Liver (tissue), 8 donors: ENCODE measurements at regions not wholly inside any gene's neighbourhood (a gene's known extent, or its start where the extent isn't known, plus 50 kb on each side); places are given as distances from the start of the nearest gene placed in this dataset.

Experiments
- DNase-seq: peaks from one replicate; pipeline ENCODE4 v3.0.0-alpha.2; 2017; ENCODE audit warnings: low spot score
- H3K27ac ChIP-seq, 2 donors: one replicate each; pipeline ENCODE4 v1.7.0; 2013; ENCODE audit warnings: inconsistent platforms in 2 of 2, low read length in 2 of 2, control low read depth in 1 of 2, low read depth in 1 of 2, mild to moderate bottlenecking in 1 of 2
- H3K27me3 ChIP-seq, 4 donors: one replicate each; pipeline versions ENCODE4 v1.6.1 to v1.7.0; 2013; ENCODE audit warnings: low read length in 3 of 4, inconsistent platforms in 1 of 4, mild to moderate bottlenecking in 1 of 4, moderate library complexity in 1 of 4; ENCODE audit not compliant: control insufficient read depth in 4 of 4, insufficient read depth in 4 of 4
- H3K36me3 ChIP-seq, 4 donors: one replicate each; pipeline versions ENCODE4 v1.6.1 to v1.7.0; 2013; ENCODE audit warnings: low read length in 3 of 4, mild to moderate bottlenecking in 3 of 4, low read depth in 1 of 4, moderate library complexity in 1 of 4; ENCODE audit not compliant: control insufficient read depth in 4 of 4, insufficient read depth in 3 of 4
- H3K4me1 ChIP-seq, 4 donors: one replicate each; pipeline versions ENCODE4 v1.6.1 to v1.7.0; 2013; ENCODE audit warnings: low read length in 3 of 4, mild to moderate bottlenecking in 3 of 4, moderate library complexity in 1 of 4; ENCODE audit not compliant: control insufficient read depth in 4 of 4, insufficient read depth in 4 of 4
- H3K4me3 ChIP-seq, 3 donors: one replicate each; pipeline versions ENCODE4 v1.6.1 to v1.7.0; 2013; ENCODE audit warnings: low read length in 3 of 3, control low read depth in 1 of 3, low read depth in 1 of 3, mild to moderate bottlenecking in 1 of 3
- H3K9ac ChIP-seq, 2 donors: one replicate each; pipeline ENCODE4 v1.7.0; 2013; ENCODE audit warnings: low read length in 2 of 2, mild to moderate bottlenecking in 2 of 2, moderate library complexity in 2 of 2, control low read depth in 1 of 2, low read depth in 1 of 2
- H3K9me3 ChIP-seq, 4 donors: one replicate each; pipeline versions ENCODE4 v1.6.1 to v1.7.0; 2013; ENCODE audit warnings: low read length in 3 of 4; ENCODE audit not compliant: control insufficient read depth in 4 of 4
- ATF3 ChIP-seq: IDR thresholded peaks from 2 replicates; pipeline ENCODE4 v1.6.1; 2016; ENCODE audit warnings: antibody characterized with exemption
- CTCF ChIP-seq: fragments of 150-350 bp; IDR thresholded peaks from 2 replicates; pipeline ENCODE4 v1.5.1; 2017; ENCODE audit warnings: improper control_type of control experiment, low read depth, low read length; ENCODE audit not compliant: missing input control
- FOXA1 ChIP-seq: IDR thresholded peaks from 2 replicates; pipeline ENCODE4 v1.6.1; 2016; ENCODE audit warnings: antibody characterized with exemption
- FOXA2 ChIP-seq: IDR thresholded peaks from 2 replicates; pipeline ENCODE4 v1.6.1; 2016; ENCODE audit warnings: antibody characterized with exemption
- GABPA ChIP-seq, 2 donors: IDR thresholded peaks in 1 of 2; conservative IDR thresholded peaks in 1 of 2; 2 replicates each; pipeline ENCODE4 v1.6.1; 2016; ENCODE audit warnings: antibody characterized with exemption in 2 of 2, mild to moderate bottlenecking in 1 of 2, moderate library complexity in 1 of 2
- HNF4A ChIP-seq, 2 donors: conservative IDR thresholded peaks; 2 replicates each; pipeline ENCODE4 v1.6.1; 2016; ENCODE audit warnings: antibody characterized with exemption in 2 of 2, mild to moderate bottlenecking in 2 of 2
- HNF4G ChIP-seq: IDR thresholded peaks from 2 replicates; pipeline ENCODE4 v1.6.1; 2016; ENCODE audit warnings: antibody characterized with exemption
- JUND ChIP-seq, 2 donors: IDR thresholded peaks; 2 replicates each; pipeline ENCODE4 v1.6.1; 2016; ENCODE audit warnings: antibody characterized with exemption in 2 of 2
- MAX ChIP-seq: IDR thresholded peaks from 2 replicates; pipeline ENCODE4 v1.6.1; 2016; ENCODE audit warnings: antibody characterized with exemption
- NR2F2 ChIP-seq: IDR thresholded peaks from 2 replicates; pipeline ENCODE4 v1.6.1; 2016; ENCODE audit warnings: antibody characterized with exemption
- RAD21 ChIP-seq, 2 donors: IDR thresholded peaks; 2 replicates each; pipeline ENCODE4 v1.6.1; 2016; ENCODE audit warnings: antibody characterized with exemption in 2 of 2, mild to moderate bottlenecking in 2 of 2
- RXRA ChIP-seq, 2 donors: IDR thresholded peaks; 2 replicates each; pipeline ENCODE4 v1.6.1; 2017 to 2018; ENCODE audit warnings: antibody characterized with exemption in 2 of 2, mild to moderate bottlenecking in 1 of 2
- SP1 ChIP-seq: IDR thresholded peaks from 2 replicates; pipeline ENCODE4 v1.6.1; 2018; ENCODE audit warnings: antibody characterized with exemption, mild to moderate bottlenecking
- TAF1 ChIP-seq: conservative IDR thresholded peaks from 2 replicates; pipeline ENCODE4 v1.6.1; 2016; ENCODE audit warnings: antibody characterized with exemption, mild to moderate bottlenecking
- YY1 ChIP-seq: IDR thresholded peaks from 2 replicates; pipeline ENCODE4 v1.6.1; 2016; ENCODE audit warnings: antibody characterized with exemption, mild to moderate bottlenecking
- ZBTB33 ChIP-seq: IDR thresholded peaks from 2 replicates; pipeline ENCODE4 v1.6.1; 2016; ENCODE audit warnings: antibody characterized with exemption
- WGBS: extraction: QIAGEN DNeasy Blood & Tissue Kit; methylation state at CpG from one replicate; pipeline ENCODE4 v1.1.7; 2013; 5-methylcytosine and 5-hydroxymethylcytosine counted together
- donor health status: healthy.
- donor health status: healthy.
- donor health status: healthy.
- donor health status: healthy.
- donor health status: healthy.

- no peak for DNase-seq
- no peaks in the 10 kb centered on the region for H3K36me3 ChIP-seq
- TF ChIP-seq FOXA2 (no peak), HNF4A (conservative IDR thresholded peaks at IDR 0.05) (no peak), JUND (IDR thresholded peaks at IDR 0.05) (no peak), NR2F2 (no peak), RAD21 (IDR thresholded peaks at IDR 0.05) (no peak), CTCF (no peak), ATF3 (no peak), FOXA1 (no peak), YY1 (no peak), TAF1 (no peak), MAX (no peak)
- H3K4me1 ChIP-seq = no peaks in the 10 kb centered on the region
- no peak overlapping the region for H3K27ac ChIP-seq
- no peaks in the 10 kb centered on the region for H3K9me3 ChIP-seq
- no peak overlapping the region for H3K4me3 ChIP-seq
- WGBS = 87% methylated on average over 4 of the region's 4 CpGs
- no peak overlapping the region for H3K9ac ChIP-seq
- H3K27me3 ChIP-seq = no peaks in the 10 kb centered on the region
Measured at GRCh38 chr2:30324245-30324908, 93.0 kb downstream of the LBH start.

- no peaks in the 10 kb centered on the region for H3K4me1 ChIP-seq
- no peaks in the 10 kb centered on the region for H3K36me3 ChIP-seq
- H3K27ac ChIP-seq = no peak overlapping the region
- H3K4me3 ChIP-seq = no peak overlapping the region
- no peak overlapping the region for H3K9ac ChIP-seq
- no peak for DNase-seq
- 92% methylated on average over 4 of the region's 4 CpGs for WGBS
- no peaks in the 10 kb centered on the region for H3K9me3 ChIP-seq
- TF ChIP-seq RAD21 (IDR thresholded peaks at IDR 0.05) (no peak), ATF3 (no peak), MAX (no peak), ZBTB33 (no peak), HNF4A (conservative IDR thresholded peaks at IDR 0.05) (no peak), CTCF (no peak), HNF4G (no peak), NR2F2 (no peak), GABPA (IDR thresholded peaks at IDR 0.05 in 1 of 2, conservative IDR thresholded peaks at IDR 0.05 in 1 of 2) (no peak), RXRA (IDR thresholded peaks at IDR 0.05) (no peak), YY1 (no peak), FOXA2 (no peak), SP1 (no peak)
- H3K27me3 ChIP-seq = no peaks in the 10 kb centered on the region
Measured at GRCh38 chr2:30325600-30326328, 94.4 kb downstream of the LBH start.
